ENCODE measurements at regions not wholly inside any gene's neighbourhood (a gene's known extent, or its start where the extent isn't known, plus 50 kb on each side); places are given as distances from the start of the nearest gene placed in this dataset.

GRCh38 chr9:14511452-14511851 is 181.8 kb downstream of the ZDHHC21 start:
- no peak for DNase-seq (ENCODE audit: low spot score in 2 of 2)
- Histone ChIP-seq H3K4me3 (no peak overlapping the region), H3K27me3 (ENCODE audit: low read depth) (peaks cover 2% of the 10 kb centered on the region; the same call in 1 of the 2 replicates), H3K9me3 (no peaks in the 10 kb centered on the region), H3K36me3 (replicated peaks) (no peaks in the 10 kb centered on the region), H3K4me1 (no peaks in the 10 kb centered on the region)
- in situ Hi-C loops (cut with MboI; ENCODE audit: low sequenced_read_pairs) = no loop called here

- Histone ChIP-seq H3K9me3 (no peaks in the 10 kb centered on the region; the same call in 1 of the 2 replicates), H3K4me1 (no peaks in the 10 kb centered on the region), H3K4me3 (no peak overlapping the region), H3K36me3 (replicated peaks) (no peaks in the 10 kb centered on the region), H3K27me3 (ENCODE audit: low read depth) (no peaks in the 10 kb centered on the region; the same call in none of the 2 replicates)
- DNase-seq (ENCODE audit: low spot score in 2 of 2) = no peak
- in situ Hi-C loops (cut with MboI; ENCODE audit: low sequenced_read_pairs) = no loop called here
These were observed 184.3 kb downstream of the ZDHHC21 start for GRCh38 chr9:14508884-14509283.

GRCh38 chr9:14501366-14501765 is 187.4 kb upstream of the NFIB start:
- H3K36me3 ChIP-seq (replicated peaks) = no peaks in the 10 kb centered on the region
- no peak for DNase-seq (ENCODE audit: low spot score in 2 of 2)
- no peaks in the 10 kb centered on the region for H3K4me1 ChIP-seq
- no peaks in the 10 kb centered on the region; the same call in 1 of the 2 replicates for H3K9me3 ChIP-seq
- H3K4me3 ChIP-seq = no peak overlapping the region
- in situ Hi-C loops (cut with MboI; ENCODE audit: low sequenced_read_pairs) = no loop called here
- peaks cover 12% of the 10 kb centered on the region for H3K27me3 ChIP-seq (ENCODE audit: low read depth)

GRCh38 chr9:14500705-14501104 is 186.8 kb upstream of the NFIB start:
- no peaks in the 10 kb centered on the region; the same call in 1 of the 2 replicates for H3K9me3 ChIP-seq
- no peak overlapping the region for H3K4me3 ChIP-seq
- no peaks in the 10 kb centered on the region for H3K4me1 ChIP-seq
- H3K27me3 ChIP-seq (ENCODE audit: low read depth) = peaks cover 12% of the 10 kb centered on the region
- no peak for DNase-seq (ENCODE audit: low spot score in 2 of 2)
- no peaks in the 10 kb centered on the region for H3K36me3 ChIP-seq (replicated peaks)
- in situ Hi-C loops (cut with MboI; ENCODE audit: low sequenced_read_pairs) = no loop called here

- H3K36me3 ChIP-seq (replicated peaks) = no peaks in the 10 kb centered on the region
- no peaks in the 10 kb centered on the region for H3K4me1 ChIP-seq
- in situ Hi-C loops (cut with MboI; ENCODE audit: low sequenced_read_pairs) = no loop called here
- peaks cover 12% of the 10 kb centered on the region for H3K27me3 ChIP-seq (ENCODE audit: low read depth)
- no peak overlapping the region for H3K4me3 ChIP-seq
- DNase-seq (ENCODE audit: low spot score in 2 of 2) = no peak
- H3K9me3 ChIP-seq = no peaks in the 10 kb centered on the region; the same call in 1 of the 2 replicates
These were observed 186.0 kb upstream of the NFIB start for GRCh38 chr9:14499976-14500375.

- Histone ChIP-seq H3K36me3 (replicated peaks) (no peaks in the 10 kb centered on the region), H3K4me1 (no peaks in the 10 kb centered on the region), H3K4me3 (no peak overlapping the region), H3K27me3 (ENCODE audit: low read depth) (peaks cover 12% of the 10 kb centered on the region), H3K9me3 (no peaks in the 10 kb centered on the region)
- in situ Hi-C loops (cut with MboI; ENCODE audit: low sequenced_read_pairs) = no loop called here
- DNase-seq (ENCODE audit: low spot score in 2 of 2) = no peak
These were observed 184.9 kb upstream of the NFIB start for GRCh38 chr9:14498824-14499223.

GRCh38 chr9:14497476-14497875 is 183.5 kb upstream of the NFIB start:
- Histone ChIP-seq H3K9me3 (no peaks in the 10 kb centered on the region), H3K27me3 (ENCODE audit: low read depth) (peaks cover 7% of the 10 kb centered on the region; the same call in 1 of the 2 replicates), H3K4me1 (no peaks in the 10 kb centered on the region), H3K36me3 (replicated peaks) (no peaks in the 10 kb centered on the region), H3K4me3 (no peak overlapping the region)
- in situ Hi-C loops (cut with MboI; ENCODE audit: low sequenced_read_pairs) = no loop called here
- no peak for DNase-seq (ENCODE audit: low spot score in 2 of 2)

- H3K4me3 ChIP-seq = no peak overlapping the region
- H3K4me1 ChIP-seq = no peaks in the 10 kb centered on the region
- DNase-seq (ENCODE audit: low spot score in 2 of 2) = no peak
- no peaks in the 10 kb centered on the region for H3K36me3 ChIP-seq (replicated peaks)
- in situ Hi-C loops (cut with MboI; ENCODE audit: low sequenced_read_pairs) = no loop called here
- H3K9me3 ChIP-seq = no peaks in the 10 kb centered on the region
- peaks cover 8% of the 10 kb centered on the region; the same call in 1 of the 2 replicates for H3K27me3 ChIP-seq (ENCODE audit: low read depth)
These were observed 174.7 kb upstream of the NFIB start for GRCh38 chr9:14488421-14489190.

GRCh38 chr9:14487547-14488185 is 173.7 kb upstream of the NFIB start:
- no peaks in the 10 kb centered on the region; the same call in 1 of the 2 replicates for H3K9me3 ChIP-seq
- no peak overlapping the region for H3K4me3 ChIP-seq
- no peaks in the 10 kb centered on the region for H3K36me3 ChIP-seq (replicated peaks)
- DNase-seq (ENCODE audit: low spot score in 2 of 2) = no peak
- no peaks in the 10 kb centered on the region; the same call in 1 of the 2 replicates for H3K4me1 ChIP-seq
- in situ Hi-C loops (cut with MboI; ENCODE audit: low sequenced_read_pairs) = no loop called here
- peaks cover 8% of the 10 kb centered on the region; the same call in 1 of the 2 replicates for H3K27me3 ChIP-seq (ENCODE audit: low read depth)

- DNase-seq (ENCODE audit: low spot score in 2 of 2) = no peak
- Histone ChIP-seq H3K27me3 (ENCODE audit: low read depth) (peaks cover 8% of the 10 kb centered on the region; the same call in 1 of the 2 replicates), H3K36me3 (replicated peaks) (no peaks in the 10 kb centered on the region), H3K9me3 (no peaks in the 10 kb centered on the region; the same call in 1 of the 2 replicates), H3K4me1 (no peaks in the 10 kb centered on the region; the same call in 1 of the 2 replicates), H3K4me3 (no peak overlapping the region)
- in situ Hi-C loops (cut with MboI; ENCODE audit: low sequenced_read_pairs) = no loop called here
These were observed 171.4 kb upstream of the NFIB start for GRCh38 chr9:14485366-14485765.

- Histone ChIP-seq H3K27me3 (ENCODE audit: low read depth) (peaks cover 8% of the 10 kb centered on the region), H3K9me3 (no peaks in the 10 kb centered on the region; the same call in 1 of the 2 replicates), H3K36me3 (replicated peaks) (no peaks in the 10 kb centered on the region), H3K4me1 (peaks cover 19% of the 10 kb centered on the region), H3K4me3 (no peak overlapping the region)
- no peak for DNase-seq (ENCODE audit: low spot score in 2 of 2)
- in situ Hi-C loops (cut with MboI; ENCODE audit: low sequenced_read_pairs) = no loop called here
These were observed 168.9 kb upstream of the NFIB start for GRCh38 chr9:14482856-14483255.

- H3K9me3 ChIP-seq = no peaks in the 10 kb centered on the region; the same call in 1 of the 2 replicates
- no peak for DNase-seq (ENCODE audit: low spot score in 2 of 2)
- no peak overlapping the region for H3K4me3 ChIP-seq
- no peaks in the 10 kb centered on the region for H3K36me3 ChIP-seq (replicated peaks)
- peaks cover 19% of the 10 kb centered on the region for H3K4me1 ChIP-seq
- in situ Hi-C loops (cut with MboI; ENCODE audit: low sequenced_read_pairs) = no loop called here
- H3K27me3 ChIP-seq (ENCODE audit: low read depth) = peaks cover 8% of the 10 kb centered on the region
These were observed 166.6 kb upstream of the NFIB start for GRCh38 chr9:14480526-14480925.

- in situ Hi-C loops (cut with MboI; ENCODE audit: low sequenced_read_pairs) = no loop called here
- DNase-seq (ENCODE audit: low spot score in 2 of 2) = no peak
- no peaks in the 10 kb centered on the region for H3K36me3 ChIP-seq (replicated peaks)
- H3K27me3 ChIP-seq (ENCODE audit: low read depth) = peaks cover 1% of the 10 kb centered on the region; the same call in 1 of the 2 replicates
- peaks cover 19% of the 10 kb centered on the region for H3K4me1 ChIP-seq
- no peak overlapping the region for H3K4me3 ChIP-seq
- no peaks in the 10 kb centered on the region; the same call in 1 of the 2 replicates for H3K9me3 ChIP-seq
These were observed 165.2 kb upstream of the NFIB start for GRCh38 chr9:14479163-14479560.

All from HAP-1 (cell line).